ENCODE measurements at regions not wholly inside any gene's neighbourhood (a gene's known extent, or its start where the extent isn't known, plus 50 kb on each side); places are given as distances from the start of the nearest gene placed in this dataset.
"Not testable (repeated sequence)": the region's sequence is repeated elsewhere in the genome, so short reads cannot be mapped to it uniquely, and the experiment has no call there.

DNA sequence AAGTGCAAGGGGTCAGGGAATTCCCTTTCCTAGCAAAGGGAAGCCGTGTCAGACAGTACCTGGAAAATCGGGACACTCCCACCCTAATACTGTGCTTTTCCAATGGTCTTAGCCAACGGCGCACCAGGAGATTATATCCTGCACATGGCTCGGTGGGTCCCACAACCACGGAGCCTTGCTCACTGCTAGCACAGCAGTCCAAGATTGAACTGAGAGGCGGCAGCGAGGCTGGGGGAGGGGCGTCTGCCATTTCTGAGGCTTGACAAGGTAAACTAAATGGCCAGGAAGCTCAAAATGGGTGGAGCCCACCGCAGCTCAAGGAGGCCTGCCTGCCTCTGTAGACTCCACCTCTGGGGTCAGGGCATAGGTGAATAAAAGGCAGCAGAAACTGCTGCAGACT, 76.5 kb upstream of the LINC00632 start:
- DNase-seq = not testable (repeated sequence)

DNA sequence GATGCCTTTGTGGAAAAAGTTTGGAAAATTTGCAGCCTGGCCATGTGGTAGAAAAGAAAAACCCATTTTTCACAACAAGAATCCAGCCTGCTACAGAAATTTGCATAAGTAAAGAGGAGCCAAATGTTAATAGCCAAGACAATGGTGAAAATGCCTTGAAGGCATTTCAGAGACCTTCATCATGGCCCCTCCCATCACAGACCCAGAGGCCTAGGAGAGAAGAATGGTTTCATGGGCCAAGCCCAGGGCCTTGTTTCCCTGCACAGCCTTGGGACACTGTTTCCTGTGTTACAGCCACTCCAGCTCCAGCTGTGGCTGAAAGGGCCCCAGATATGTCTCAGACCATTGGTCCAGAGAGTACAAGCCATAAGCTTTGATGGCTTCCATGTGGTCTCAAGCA, 101.4 kb upstream of the LINC00632 start:
- DNase-seq = no peak

DNA sequence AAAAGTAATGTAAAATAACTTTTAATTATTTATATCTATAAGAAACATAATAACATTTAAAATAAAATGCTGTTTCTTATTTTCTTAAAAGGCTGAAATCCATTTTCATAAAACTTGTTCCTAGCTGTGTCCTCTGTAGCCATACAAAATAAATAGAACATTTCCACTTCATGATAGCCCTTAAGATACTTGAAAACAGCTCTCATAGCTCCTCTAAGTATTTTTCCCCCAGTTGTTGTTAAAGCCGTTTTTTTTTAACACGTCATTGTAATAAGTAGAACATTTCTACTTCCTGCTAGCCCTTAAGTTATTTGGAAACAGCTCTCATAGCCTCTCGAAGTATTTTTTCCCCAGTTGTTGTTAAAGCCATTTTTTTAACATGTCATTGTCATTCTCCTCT, 97.3 kb upstream of the SOX3 start:
- DNase-seq = no peak

- DNase-seq = no peak
These were observed 95.0 kb upstream of the SOX3 start for GRCh38 chrX:140599851-140600250.

DNA sequence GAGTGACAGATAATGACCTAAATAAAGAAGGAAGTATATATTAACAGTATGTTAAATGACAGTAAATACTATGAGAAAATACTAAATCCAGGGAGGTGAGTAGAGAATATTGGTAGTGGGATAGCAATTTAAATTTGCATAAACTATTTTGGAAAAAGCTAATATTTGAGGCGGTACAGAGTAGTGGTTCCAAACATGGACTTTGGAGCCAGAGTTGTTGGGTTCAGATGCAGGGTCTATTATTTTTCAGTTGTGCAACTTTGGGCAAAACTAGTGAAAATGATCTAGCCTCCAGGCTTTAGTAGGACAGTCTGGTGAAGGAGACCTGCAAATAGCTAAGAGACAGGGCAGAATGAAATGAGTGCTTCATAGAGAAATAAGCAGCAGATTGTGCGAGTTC, 84.8 kb upstream of the SOX3 start:
- no peak for DNase-seq

GRCh38 chrX:140586951-140587350, 82.1 kb upstream of the SOX3 start:
- no peak for DNase-seq

- no peak for DNase-seq
These were observed 75.6 kb upstream of the SOX3 start for GRCh38 chrX:140580478-140580877.

GRCh38 chrX:140572724-140573123, 67.9 kb upstream of the SOX3 start:
- peak; percentile 21 for DNase-seq

DNA sequence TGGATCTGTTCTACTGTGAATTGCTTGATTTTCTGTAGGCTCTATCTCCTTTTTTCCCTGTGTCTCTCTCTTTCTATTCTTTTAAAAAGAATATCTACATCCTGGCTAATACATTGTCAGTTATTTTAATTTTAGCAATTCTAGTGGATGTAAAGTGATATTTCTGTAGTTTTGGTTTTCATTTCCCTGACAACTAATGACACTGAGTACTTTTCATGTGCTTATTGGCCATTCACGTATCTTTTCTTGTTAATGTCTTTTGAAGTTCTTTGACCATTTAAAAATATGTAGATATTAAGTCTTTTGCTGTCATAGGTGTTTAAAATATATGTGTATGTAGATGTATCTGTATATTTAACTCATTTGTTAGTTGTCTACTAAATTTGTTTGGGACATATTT, 59.0 kb upstream of the SOX3 start:
- DNase-seq = no peak

Data from suppressor macrophage treated with lipopolysaccharide for 4 hours (primary cell).